Panc1 (cell line): ENCODE measurements at regions not wholly inside any gene's neighbourhood (a gene's known extent, or its start where the extent isn't known, plus 50 kb on each side); places are given as distances from the start of the nearest gene placed in this dataset.

Experiments
- CTCF ChIP-seq: fragments of 450-650 bp; IDR thresholded peaks from 2 replicates; pipeline ENCODE4 v1.5.1; 2017; ENCODE audit warnings: mild to moderate bottlenecking
- POLR2AphosphoS5 ChIP-seq: IDR thresholded peaks from 2 replicates; pipeline ENCODE4 v1.6.1; 2012; ENCODE audit warnings: mild to moderate bottlenecking, low read depth, low read length, moderate library complexity
- SIN3A ChIP-seq: IDR thresholded peaks from 2 replicates; pipeline ENCODE4 v1.6.1; 2012; ENCODE audit warnings: low read depth, mild to moderate bottlenecking, low read length, moderate library complexity, borderline replicate concordance; ENCODE audit not compliant: insufficient read depth
- TCF7L2 ChIP-seq: IDR thresholded peaks from 2 replicates; pipeline ENCODE4 v1.6.1; 2011; ENCODE audit warnings: mild to moderate bottlenecking, low read depth, low read length, inconsistent platforms
- TF ChIP-seq, protein P1 (sequence below), 2 experiments: IDR thresholded peaks; 2 replicates each; pipeline ENCODE4 v1.6.1; 2011 to 2012; ENCODE audit warnings: low read depth in 2 of 2, control low read depth in 1 of 2, low read length in 1 of 2, mild to moderate bottlenecking in 1 of 2, moderate library complexity in 1 of 2; ENCODE audit not compliant: insufficient read depth in 1 of 2

DNA sequence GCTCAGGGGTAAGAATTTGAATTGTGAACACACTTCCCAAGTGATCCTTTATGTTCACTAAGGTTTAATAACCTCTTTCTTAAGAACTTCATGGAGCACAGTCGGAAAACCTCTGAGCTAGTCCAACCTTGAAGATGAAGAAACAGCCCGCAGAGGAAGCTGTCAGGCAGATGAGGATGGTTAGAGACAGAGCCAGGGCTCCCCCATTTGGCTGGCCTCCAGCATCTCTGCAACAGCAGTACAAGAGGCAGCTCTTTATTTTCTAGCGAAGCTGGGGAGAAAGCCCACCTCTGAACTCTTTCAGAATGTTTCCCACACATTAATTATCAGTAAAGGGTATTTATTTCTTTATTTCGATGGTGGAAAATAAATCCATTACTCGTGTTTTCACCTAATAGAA, 350.8 kb downstream of the DMRT2 start:
- TF ChIP-seq TCF7L2 (no peak), CTCF (no peak), POLR2AphosphoS5 (no peak), SIN3A (no peak)
- TF ChIP-seq, protein P1, sequence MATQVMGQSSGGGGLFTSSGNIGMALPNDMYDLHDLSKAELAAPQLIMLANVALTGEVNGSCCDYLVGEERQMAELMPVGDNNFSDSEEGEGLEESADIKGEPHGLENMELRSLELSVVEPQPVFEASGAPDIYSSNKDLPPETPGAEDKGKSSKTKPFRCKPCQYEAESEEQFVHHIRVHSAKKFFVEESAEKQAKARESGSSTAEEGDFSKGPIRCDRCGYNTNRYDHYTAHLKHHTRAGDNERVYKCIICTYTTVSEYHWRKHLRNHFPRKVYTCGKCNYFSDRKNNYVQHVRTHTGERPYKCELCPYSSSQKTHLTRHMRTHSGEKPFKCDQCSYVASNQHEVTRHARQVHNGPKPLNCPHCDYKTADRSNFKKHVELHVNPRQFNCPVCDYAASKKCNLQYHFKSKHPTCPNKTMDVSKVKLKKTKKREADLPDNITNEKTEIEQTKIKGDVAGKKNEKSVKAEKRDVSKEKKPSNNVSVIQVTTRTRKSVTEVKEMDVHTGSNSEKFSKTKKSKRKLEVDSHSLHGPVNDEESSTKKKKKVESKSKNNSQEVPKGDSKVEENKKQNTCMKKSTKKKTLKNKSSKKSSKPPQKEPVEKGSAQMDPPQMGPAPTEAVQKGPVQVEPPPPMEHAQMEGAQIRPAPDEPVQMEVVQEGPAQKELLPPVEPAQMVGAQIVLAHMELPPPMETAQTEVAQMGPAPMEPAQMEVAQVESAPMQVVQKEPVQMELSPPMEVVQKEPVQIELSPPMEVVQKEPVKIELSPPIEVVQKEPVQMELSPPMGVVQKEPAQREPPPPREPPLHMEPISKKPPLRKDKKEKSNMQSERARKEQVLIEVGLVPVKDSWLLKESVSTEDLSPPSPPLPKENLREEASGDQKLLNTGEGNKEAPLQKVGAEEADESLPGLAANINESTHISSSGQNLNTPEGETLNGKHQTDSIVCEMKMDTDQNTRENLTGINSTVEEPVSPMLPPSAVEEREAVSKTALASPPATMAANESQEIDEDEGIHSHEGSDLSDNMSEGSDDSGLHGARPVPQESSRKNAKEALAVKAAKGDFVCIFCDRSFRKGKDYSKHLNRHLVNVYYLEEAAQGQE (IDR thresholded peaks at IDR 0.05; ENCODE audit: insufficient read depth in 1 of 2, low read depth in 2 of 2, low read length in 1 of 2): no peak
